BLaER1 (cell line): ENCODE measurements at regions not wholly inside any gene's neighbourhood (a gene's known extent, or its start where the extent isn't known, plus 50 kb on each side); places are given as distances from the start of the nearest gene placed in this dataset.

ENCODE experiments used
- H3K27ac ChIP-seq: shearing (Covaris generic); formaldehyde crosslinking; 2 replicates; pipeline ENCODE4 v1.8.1; 2022
- H3K27me3 ChIP-seq: shearing (Covaris generic); formaldehyde crosslinking; 2 replicates; pipeline ENCODE4 v1.8.1; 2022
- H3K36me3 ChIP-seq: shearing (Covaris generic); formaldehyde crosslinking; 2 replicates; pipeline ENCODE4 v1.8.1; 2022
- H3K4me1 ChIP-seq: shearing (Covaris generic); formaldehyde crosslinking; 2 replicates; pipeline ENCODE4 v1.8.1; 2022
- H3K4me2 ChIP-seq: shearing (Covaris generic); formaldehyde crosslinking; 2 replicates; pipeline ENCODE4 v1.8.1; 2022
- H3K4me3 ChIP-seq: shearing (Covaris generic); formaldehyde crosslinking; 2 replicates; pipeline ENCODE4 v1.8.1; 2022
- H3K9ac ChIP-seq: shearing (Covaris generic); formaldehyde crosslinking; 2 replicates; pipeline ENCODE4 v1.8.1; 2022
- H3K9me3 ChIP-seq: shearing (Covaris generic); formaldehyde crosslinking; 2 replicates; pipeline ENCODE4 v1.8.1; 2022
- H4K20me1 ChIP-seq: shearing (Covaris generic); formaldehyde crosslinking; 2 replicates; pipeline ENCODE4 v1.8.1; 2022
- Cebpa-rat ChIP-seq: shearing (Covaris generic); IDR thresholded peaks from 2 replicates; pipeline ENCODE4 v1.8.1; 2022

DNA sequence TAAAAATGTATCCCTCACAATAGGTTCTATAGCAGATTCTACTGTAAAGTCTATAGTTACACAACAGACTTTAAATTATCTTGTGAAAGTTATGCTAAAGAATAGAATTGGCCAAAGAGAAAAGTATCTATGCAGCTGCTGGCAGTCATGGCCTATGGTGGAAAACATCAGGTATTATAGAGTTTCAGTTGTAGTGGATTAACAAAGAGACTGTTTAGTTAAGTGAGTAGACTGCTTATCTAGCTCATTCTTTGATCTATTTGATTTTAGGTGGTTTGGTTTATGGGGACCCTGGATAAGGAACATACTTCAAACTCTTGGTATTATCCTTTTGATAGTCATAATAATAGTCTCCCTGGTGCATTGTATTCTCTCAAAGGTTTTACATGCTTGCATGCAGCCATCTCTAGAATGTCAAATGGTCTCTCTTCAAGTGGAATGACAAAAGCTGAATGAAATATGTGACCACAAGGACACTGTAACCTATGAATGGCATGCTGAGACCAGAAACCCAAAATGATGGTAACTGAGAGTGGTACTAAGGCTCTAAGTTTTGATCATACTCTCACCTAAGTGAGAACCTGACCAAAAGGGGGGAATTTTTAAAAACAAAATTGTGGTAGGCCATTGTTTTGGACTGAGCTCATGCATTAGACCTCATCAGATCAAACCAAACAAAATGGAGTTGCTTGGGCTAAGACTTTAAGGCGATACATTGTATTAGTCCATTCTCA is 54.9 kb upstream of the NAMPT start:
- H3K4me1 ChIP-seq: no peaks in the 10 kb centered on the region
- peaks cover 37% of the 10 kb centered on the region for H3K9me3 ChIP-seq
- H3K27me3 ChIP-seq: no peaks in the 10 kb centered on the region
- TF ChIP-seq Cebpa-rat: no peak
- no peaks in the 10 kb centered on the region for H4K20me1 ChIP-seq
- no peak overlapping the region for H3K4me3 ChIP-seq
- no peaks in the 10 kb centered on the region for H3K36me3 ChIP-seq
- no peak overlapping the region for H3K27ac ChIP-seq
- H3K9ac ChIP-seq: no peak overlapping the region
- no peak overlapping the region for H3K4me2 ChIP-seq

DNA sequence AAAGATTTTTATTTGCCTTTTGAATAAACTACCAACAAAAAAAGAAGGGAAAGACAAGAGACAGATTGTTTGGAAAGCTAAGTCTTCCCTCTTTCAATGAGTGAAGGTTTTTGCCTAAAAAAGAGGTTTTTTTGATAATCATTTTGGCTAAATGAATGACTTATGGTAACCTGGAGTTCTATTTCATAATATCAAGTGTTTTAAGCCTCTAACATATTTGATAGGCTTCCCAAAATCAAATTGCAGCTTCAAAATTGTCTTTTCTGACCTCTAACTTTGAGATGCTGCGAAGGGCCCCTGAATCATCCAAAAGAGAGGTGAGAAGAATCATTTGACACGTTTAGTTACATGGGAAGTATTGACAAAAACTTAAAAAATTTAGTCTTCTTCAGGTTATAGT is 53.0 kb upstream of the NAMPT start:
- peaks cover 31% of the 10 kb centered on the region for H3K9me3 ChIP-seq
- H3K9ac ChIP-seq: no peak overlapping the region
- no peaks in the 10 kb centered on the region for H4K20me1 ChIP-seq
- no peaks in the 10 kb centered on the region for H3K4me1 ChIP-seq
- H3K27me3 ChIP-seq: no peaks in the 10 kb centered on the region
- no peak for TF ChIP-seq Cebpa-rat
- H3K36me3 ChIP-seq: no peaks in the 10 kb centered on the region
- H3K4me3 ChIP-seq: no peak overlapping the region
- no peak overlapping the region for H3K27ac ChIP-seq
- H3K4me2 ChIP-seq: no peak overlapping the region

DNA sequence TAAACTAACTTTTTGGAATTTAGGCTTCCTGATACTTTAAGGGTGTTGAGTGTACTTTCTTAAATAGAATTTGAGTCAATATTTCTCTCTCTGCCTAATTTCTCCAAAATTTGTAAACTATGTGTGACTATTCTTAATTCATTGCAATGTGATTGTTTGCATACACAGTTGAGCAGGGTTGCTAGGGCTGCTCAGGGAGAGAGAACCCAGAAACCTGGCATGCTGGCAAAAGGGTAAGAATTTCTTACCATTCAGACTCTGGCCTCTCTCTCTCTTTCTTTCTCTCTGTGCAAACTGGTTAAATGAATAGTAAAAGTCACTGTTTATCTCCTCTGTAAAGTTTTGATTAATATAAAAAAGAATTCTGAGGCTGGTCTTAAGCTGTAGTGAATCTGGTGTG is 51.0 kb upstream of the NAMPT start:
- Histone ChIP-seq H3K4me1 (no peaks in the 10 kb centered on the region), H3K4me3 (no peak overlapping the region), H3K9me3 (peaks cover 12% of the 10 kb centered on the region), H3K27me3 (no peaks in the 10 kb centered on the region), H3K9ac (no peak overlapping the region), H3K36me3 (no peaks in the 10 kb centered on the region), H3K4me2 (no peak overlapping the region), H4K20me1 (no peaks in the 10 kb centered on the region), H3K27ac (no peak overlapping the region)
- TF ChIP-seq Cebpa-rat: no peak
